HepG2 (cell line): ENCODE measurements at regions not wholly inside any gene's neighbourhood (a gene's known extent, or its start where the extent isn't known, plus 50 kb on each side); places are given as distances from the start of the nearest gene placed in this dataset.

ENCODE experiments used
- ATAC-seq: fragments of 200-7000 bp; cut with Tn5 transposase; 3 replicates; pipeline ENCODE4 v1.9.1; 2020; ENCODE audit warnings: mild to moderate bottlenecking, moderate library complexity
- BruUV-seq: library from RNA; stranded (reverse); fragments of 400-500 nt; replicated peaks from 2 replicates; lab custom pipeline; 2021; lab: Mats Ljungman, UMichigan
- CTCF ChIA-PET: fragments of 300-600 bp; formaldehyde crosslinking; extraction: SDS; loops from one replicate; lab custom pipeline; 2021; ENCODE audit warnings: low total read pairs, inconsistent platforms, low intra/inter-chr PET ratio; lab: Yijun Ruan, JAX
- POLR2A ChIA-PET: fragments of 350-600 bp; sonication (Branson Sonifier 250); formaldehyde crosslinking; loops from one replicate; lab custom pipeline; 2020; ENCODE audit warnings: antibody characterized with exemption, inconsistent platforms; lab: Yijun Ruan, JAX
- DNase-seq: peaks from one replicate; pipeline ENCODE4 v3.0.0-alpha.2; 2015; ENCODE audit warnings: low spot score
- FAIRE-seq: peaks from 3 replicates; lab custom pipeline; 2011; peaks lifted over from hg19 to GRCh38; lab: Jason Lieb, UNC
- H2AFZ ChIP-seq: one replicate; pipeline ENCODE4 v1.6.1; 2011; ENCODE audit warnings: low read length, inconsistent platforms
- H3K27ac ChIP-seq: fragments of 300-600 bp; 3 replicates; pipeline ENCODE4 v1.8.0; 2011; ENCODE audit warnings: mixed run types, mild to moderate bottlenecking, mixed read lengths, low read length, inconsistent platforms; ENCODE audit not compliant: insufficient read depth; ENCODE audit errors: extremely low read length
- H3K27me3 ChIP-seq, 2 experiments: fragments of 200-600 bp in 1 of 2; 2 replicates in 1 of 2; 3 replicates in 1 of 2; pipeline versions ENCODE4 v1.6.0 to v1.8.0; 2011; ENCODE audit warnings: low read length in 2 of 2, mild to moderate bottlenecking in 2 of 2, moderate library complexity in 2 of 2, inconsistent platforms in 1 of 2; ENCODE audit not compliant: insufficient read depth in 2 of 2, control insufficient read depth in 1 of 2
- H3K36me3 ChIP-seq, 2 experiments: fragments of 200-600 bp in 1 of 2; replicated peaks in 1 of 2; 2 replicates in 1 of 2; 3 replicates in 1 of 2; pipeline versions ENCODE4 v1.5.1 to v1.8.0; 2011; ENCODE audit warnings: low read length in 2 of 2, inconsistent platforms in 1 of 2; ENCODE audit not compliant: insufficient read depth in 2 of 2, control insufficient read depth in 1 of 2
- H3K4me1 ChIP-seq: 2 replicates; pipeline ENCODE4 v1.5.1; 2012; ENCODE audit warnings: low read length, inconsistent platforms; ENCODE audit not compliant: insufficient read depth
- H3K4me2 ChIP-seq: 2 replicates; pipeline ENCODE4 v1.6.0; 2011; ENCODE audit warnings: low read depth, low read length, inconsistent platforms
- H3K4me3 ChIP-seq, 3 experiments: fragments of 200-600 bp in 1 of 3; sonication (generic), shearing (Covaris generic) in 1 of 3; replicated peaks in 1 of 3; 2 replicates each; pipeline ENCODE4 v1.5.1; 2011 to 2016; ENCODE audit warnings: low read length in 3 of 3, inconsistent platforms in 2 of 3, low read depth in 2 of 3, mild to moderate bottlenecking in 2 of 3, control low read depth in 1 of 3, mixed read lengths in 1 of 3; ENCODE audit not compliant: insufficient read depth in 1 of 3
- H3K79me2 ChIP-seq: one replicate; pipeline ENCODE4 v1.6.1; 2011; ENCODE audit warnings: low read length, inconsistent platforms; ENCODE audit not compliant: insufficient read depth
- H3K9ac ChIP-seq: 2 replicates; pipeline ENCODE4 v1.6.0; 2011; ENCODE audit warnings: mild to moderate bottlenecking, low read depth, low read length, inconsistent platforms; ENCODE audit not compliant: insufficient read depth
- H3K9me3 ChIP-seq: 2 replicates; pipeline ENCODE4 v1.5.1; 2012; ENCODE audit warnings: mild to moderate bottlenecking, low read length
- H4K20me1 ChIP-seq: 2 replicates; pipeline ENCODE4 v1.6.0; 2011; ENCODE audit warnings: inconsistent platforms, mild to moderate bottlenecking, low read length, moderate library complexity; ENCODE audit not compliant: insufficient read depth
- ELF4 ChIP-seq: sonication (generic); formaldehyde crosslinking; IDR thresholded peaks from 2 replicates; pipeline ENCODE4 v1.5.0; 2020; ENCODE audit warnings: missing genetic modification reagents, mild to moderate bottlenecking, moderate library complexity, borderline replicate concordance
- HDAC2 ChIP-seq: sonication (generic); formaldehyde crosslinking; IDR thresholded peaks from 2 replicates; pipeline ENCODE4 v1.4.0; 2020; ENCODE audit warnings: missing genetic modification reagents
- NR1H2 ChIP-seq: sonication (generic); formaldehyde crosslinking; IDR thresholded peaks from 2 replicates; pipeline ENCODE4 v1.8.1; 2022; ENCODE audit warnings: low read depth, missing genetic modification reagents, borderline replicate concordance
- POGZ ChIP-seq: sonication (generic); formaldehyde crosslinking; IDR thresholded peaks from 2 replicates; pipeline ENCODE4 v1.4.0; 2020; ENCODE audit warnings: mild to moderate bottlenecking, missing genetic modification reagents
- SMC3 ChIP-seq: IDR thresholded peaks from 2 replicates; pipeline ENCODE4 v1.6.1; 2011; ENCODE audit warnings: low read length, improper control_type of control experiment
- THAP11 ChIP-seq: IDR thresholded peaks from 2 replicates; pipeline ENCODE4 v1.6.1; 2016; ENCODE audit warnings: missing biosample characterization, missing genetic modification reagents
- ZMYM4 ChIP-seq: sonication (generic); formaldehyde crosslinking; IDR thresholded peaks from 2 replicates; pipeline ENCODE4 v1.8.1; 2023; ENCODE audit warnings: mild to moderate bottlenecking, missing genetic modification reagents
- ZNF292 ChIP-seq: sonication (generic); formaldehyde crosslinking; IDR thresholded peaks from 2 replicates; pipeline ENCODE4 v1.8.1; 2022; ENCODE audit warnings: mild to moderate bottlenecking, low read depth, missing genetic modification reagents, borderline replicate concordance
- ZNF468 ChIP-seq: sonication (generic); formaldehyde crosslinking; IDR thresholded peaks from 2 replicates; pipeline ENCODE4 v1.8.0; 2022; ENCODE audit warnings: mild to moderate bottlenecking, moderate library complexity, missing genetic modification reagents
- WGBS: methylation state at CpG from one replicate; pipeline ENCODE4 v1.1.6; 2017; ENCODE audit warnings: low lambda C conversion rate; 5-methylcytosine and 5-hydroxymethylcytosine counted together
- in situ Hi-C: cut with HindIII; loops from 2 replicates; pipeline ENCODE4 v1.10.0; 2017; ENCODE audit warnings: low pct_unique_long_range_greater_than_20kb; ENCODE audit not compliant: extremely low pct_ligation_motif_present
- intact Hi-C: fragments of 100-400 bp; cut with micrococcal nuclease; formaldehyde crosslinking; loops from one replicate; pipeline ENCODE4 v1.10.0; 2022; ENCODE audit not compliant: unreplicated experiment
- TF ChIP-seq, protein P1 (sequence below): IDR thresholded peaks from 2 replicates; pipeline ENCODE4 v1.6.1; 2018; ENCODE audit warnings: missing genetic modification reagents
- TF ChIP-seq, protein P2 (sequence below): sonication (generic); formaldehyde crosslinking; IDR thresholded peaks from 2 replicates; pipeline ENCODE4 v1.5.0; 2020; ENCODE audit warnings: mild to moderate bottlenecking, missing genetic modification reagents, moderate library complexity
- TF ChIP-seq, protein P3 (sequence below): sonication (generic); formaldehyde crosslinking; IDR thresholded peaks from 2 replicates; pipeline ENCODE4 v1.4.0; 2020; ENCODE audit warnings: missing genetic modification reagents, mild to moderate bottlenecking, borderline replicate concordance
- TF ChIP-seq, protein P4 (sequence below): sonication (generic); formaldehyde crosslinking; IDR thresholded peaks from 2 replicates; pipeline ENCODE4 v1.8.1; 2023; ENCODE audit warnings: mild to moderate bottlenecking, missing genetic modification reagents

DNA sequence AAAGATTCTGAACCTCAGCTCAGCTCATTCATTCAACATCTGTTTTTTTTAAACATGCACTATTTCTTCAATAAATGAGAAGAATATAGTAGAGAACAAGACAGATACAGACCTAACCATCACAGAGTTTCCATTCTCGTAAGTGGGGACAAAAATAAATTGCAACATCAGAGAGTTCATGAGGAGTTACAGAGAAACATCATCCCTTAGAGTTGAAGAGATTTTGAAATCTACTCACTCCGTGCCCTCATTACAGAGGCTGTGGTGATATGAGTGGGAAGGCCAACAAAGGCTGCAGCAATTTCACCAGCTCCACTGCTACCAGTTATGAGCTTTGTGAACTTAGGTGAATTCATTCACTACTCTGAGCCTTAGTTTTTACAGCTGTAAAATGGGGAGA, 399.3 kb downstream of the BCL11A start (continued):
- TF ChIP-seq NR1H2, result no peak
- no peak for TF ChIP-seq ELF4 (CRISPR knock-in tag)
- TF ChIP-seq ZNF468 (CRISPR knock-in tag), result no peak

DNA sequence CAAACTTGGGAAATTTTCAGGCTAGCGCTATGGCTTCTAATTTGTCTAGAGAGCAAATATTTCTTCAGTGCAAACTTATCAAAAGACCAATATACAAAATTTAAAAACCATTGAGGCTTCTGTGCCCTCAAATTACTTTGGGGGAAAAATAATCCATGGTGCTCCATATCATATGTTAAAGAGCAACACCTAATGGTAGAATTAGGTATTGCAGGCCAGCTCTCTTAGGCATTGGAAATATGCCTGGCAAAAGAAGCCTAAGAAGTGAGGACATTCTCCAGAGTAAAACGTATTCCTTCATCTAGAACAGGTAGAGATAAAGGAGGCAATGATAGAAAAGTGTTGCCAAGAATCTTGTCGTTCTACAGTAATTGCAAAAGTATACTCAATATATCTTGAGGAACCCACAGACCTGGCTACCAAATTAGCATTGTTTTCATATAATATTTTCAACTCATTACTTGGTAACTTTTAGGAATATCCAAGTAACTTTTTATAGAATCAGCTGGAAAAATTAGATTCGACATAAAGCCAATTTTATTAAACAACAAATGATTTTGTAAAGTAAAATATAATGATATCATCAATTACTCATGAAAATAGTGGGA, 401.1 kb downstream of the BCL11A start:
- POLR2A ChIA-PET, result no interaction called here
- H3K4me3 ChIP-seq, result no peak overlapping the region
- H3K9ac ChIP-seq, result no peak overlapping the region
- no peaks in the 10 kb centered on the region for H3K79me2 ChIP-seq
- no peak overlapping the region for H3K27ac ChIP-seq
- H3K4me2 ChIP-seq, result no peak overlapping the region
- CTCF ChIA-PET, result interaction anchor here (0.8 to 2.2 kb wide), 2 partner anchors 363 to 851 kb away, joined by 3 to 14 read pairs; no protein-coding TSS in a partner anchor
- DNase-seq (peak; percentile 26), FAIRE-seq (no peak), ATAC-seq (no peak)
- no TSS peak for BruUV-seq
- 19% methylated on average over 4 of the region's 4 CpGs for WGBS
- peaks cover 0 to 16% of the 10 kb centered on the region in 2 experiments; a peak in 2 of 5 replicates for H3K27me3 ChIP-seq
- in situ Hi-C loops (no loop called here), intact Hi-C loops (loop anchor here (5.0 to 10.0 kb wide), 3 partner anchors 150 to 1125 kb away; no protein-coding TSS in a partner anchor)
- peaks cover 11% of the 10 kb centered on the region for H3K9me3 ChIP-seq
- H4K20me1 ChIP-seq, result no peaks in the 10 kb centered on the region
- H3K36me3 ChIP-seq, result no peaks in the 10 kb centered on the region
- H2AFZ ChIP-seq, result no peak overlapping the region
- H3K4me1 ChIP-seq, result no peaks in the 10 kb centered on the region
- TF ChIP-seq, protein P1, sequence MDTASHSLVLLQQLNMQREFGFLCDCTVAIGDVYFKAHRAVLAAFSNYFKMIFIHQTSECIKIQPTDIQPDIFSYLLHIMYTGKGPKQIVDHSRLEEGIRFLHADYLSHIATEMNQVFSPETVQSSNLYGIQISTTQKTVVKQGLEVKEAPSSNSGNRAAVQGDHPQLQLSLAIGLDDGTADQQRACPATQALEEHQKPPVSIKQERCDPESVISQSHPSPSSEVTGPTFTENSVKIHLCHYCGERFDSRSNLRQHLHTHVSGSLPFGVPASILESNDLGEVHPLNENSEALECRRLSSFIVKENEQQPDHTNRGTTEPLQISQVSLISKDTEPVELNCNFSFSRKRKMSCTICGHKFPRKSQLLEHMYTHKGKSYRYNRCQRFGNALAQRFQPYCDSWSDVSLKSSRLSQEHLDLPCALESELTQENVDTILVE, result no peak
- TF ChIP-seq, protein P2, sequence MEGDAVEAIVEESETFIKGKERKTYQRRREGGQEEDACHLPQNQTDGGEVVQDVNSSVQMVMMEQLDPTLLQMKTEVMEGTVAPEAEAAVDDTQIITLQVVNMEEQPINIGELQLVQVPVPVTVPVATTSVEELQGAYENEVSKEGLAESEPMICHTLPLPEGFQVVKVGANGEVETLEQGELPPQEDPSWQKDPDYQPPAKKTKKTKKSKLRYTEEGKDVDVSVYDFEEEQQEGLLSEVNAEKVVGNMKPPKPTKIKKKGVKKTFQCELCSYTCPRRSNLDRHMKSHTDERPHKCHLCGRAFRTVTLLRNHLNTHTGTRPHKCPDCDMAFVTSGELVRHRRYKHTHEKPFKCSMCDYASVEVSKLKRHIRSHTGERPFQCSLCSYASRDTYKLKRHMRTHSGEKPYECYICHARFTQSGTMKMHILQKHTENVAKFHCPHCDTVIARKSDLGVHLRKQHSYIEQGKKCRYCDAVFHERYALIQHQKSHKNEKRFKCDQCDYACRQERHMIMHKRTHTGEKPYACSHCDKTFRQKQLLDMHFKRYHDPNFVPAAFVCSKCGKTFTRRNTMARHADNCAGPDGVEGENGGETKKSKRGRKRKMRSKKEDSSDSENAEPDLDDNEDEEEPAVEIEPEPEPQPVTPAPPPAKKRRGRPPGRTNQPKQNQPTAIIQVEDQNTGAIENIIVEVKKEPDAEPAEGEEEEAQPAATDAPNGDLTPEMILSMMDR (CRISPR knock-in tag), result peak; percentile 76
- peak; percentile 31; the same call in 1 of the 2 replicates for TF ChIP-seq ZMYM4 (CRISPR knock-in tag)
- peak; percentile 50; the same call in 1 of the 2 replicates for TF ChIP-seq POGZ (CRISPR knock-in tag)
- TF ChIP-seq, protein P3, sequence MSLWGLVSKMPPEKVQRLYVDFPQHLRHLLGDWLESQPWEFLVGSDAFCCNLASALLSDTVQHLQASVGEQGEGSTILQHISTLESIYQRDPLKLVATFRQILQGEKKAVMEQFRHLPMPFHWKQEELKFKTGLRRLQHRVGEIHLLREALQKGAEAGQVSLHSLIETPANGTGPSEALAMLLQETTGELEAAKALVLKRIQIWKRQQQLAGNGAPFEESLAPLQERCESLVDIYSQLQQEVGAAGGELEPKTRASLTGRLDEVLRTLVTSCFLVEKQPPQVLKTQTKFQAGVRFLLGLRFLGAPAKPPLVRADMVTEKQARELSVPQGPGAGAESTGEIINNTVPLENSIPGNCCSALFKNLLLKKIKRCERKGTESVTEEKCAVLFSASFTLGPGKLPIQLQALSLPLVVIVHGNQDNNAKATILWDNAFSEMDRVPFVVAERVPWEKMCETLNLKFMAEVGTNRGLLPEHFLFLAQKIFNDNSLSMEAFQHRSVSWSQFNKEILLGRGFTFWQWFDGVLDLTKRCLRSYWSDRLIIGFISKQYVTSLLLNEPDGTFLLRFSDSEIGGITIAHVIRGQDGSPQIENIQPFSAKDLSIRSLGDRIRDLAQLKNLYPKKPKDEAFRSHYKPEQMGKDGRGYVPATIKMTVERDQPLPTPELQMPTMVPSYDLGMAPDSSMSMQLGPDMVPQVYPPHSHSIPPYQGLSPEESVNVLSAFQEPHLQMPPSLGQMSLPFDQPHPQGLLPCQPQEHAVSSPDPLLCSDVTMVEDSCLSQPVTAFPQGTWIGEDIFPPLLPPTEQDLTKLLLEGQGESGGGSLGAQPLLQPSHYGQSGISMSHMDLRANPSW (CRISPR knock-in tag), result no peak
- TF ChIP-seq, protein P4, sequence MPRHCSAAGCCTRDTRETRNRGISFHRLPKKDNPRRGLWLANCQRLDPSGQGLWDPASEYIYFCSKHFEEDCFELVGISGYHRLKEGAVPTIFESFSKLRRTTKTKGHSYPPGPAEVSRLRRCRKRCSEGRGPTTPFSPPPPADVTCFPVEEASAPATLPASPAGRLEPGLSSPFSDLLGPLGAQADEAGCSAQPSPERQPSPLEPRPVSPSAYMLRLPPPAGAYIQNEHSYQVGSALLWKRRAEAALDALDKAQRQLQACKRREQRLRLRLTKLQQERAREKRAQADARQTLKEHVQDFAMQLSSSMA, result no peak
- no peak for TF ChIP-seq HDAC2 (CRISPR knock-in tag)
- TF ChIP-seq ZNF292 (CRISPR knock-in tag), result no peak
- TF ChIP-seq SMC3, result peak; percentile 43
- 0 out of 2 replicates have a peak, but pooled peaks have one; percentile 19 for TF ChIP-seq THAP11
